PC-3 (cell line): ENCODE measurements at regions not wholly inside any gene's neighbourhood (a gene's known extent, or its start where the extent isn't known, plus 50 kb on each side); places are given as distances from the start of the nearest gene placed in this dataset.
A peak's percentile ranks its signal among the peaks of the same experiment; 100 is the strongest.

Source experiments
- ATAC-seq: fragments of 200-7000 bp; cut with Tn5 transposase; 2 replicates; pipeline ENCODE4 v1.9.1; 2020; ENCODE audit warnings: mild to moderate bottlenecking, moderate library complexity
- BruUV-seq: library from RNA; stranded (reverse); fragments of 400-500 nt; replicated peaks from 2 replicates; lab custom pipeline; 2021; lab: Mats Ljungman, UMichigan
- CTCF ChIA-PET: fragments of 300-600 bp; sonication (Branson Sonifier 250); formaldehyde crosslinking; loops from one replicate; lab custom pipeline; 2022; ENCODE audit warnings: antibody characterized with exemption; lab: Charles Lee
- POLR2A ChIA-PET: fragments of 300-600 bp; sonication (Branson Sonifier 250); formaldehyde crosslinking; loops from one replicate; lab custom pipeline; 2022; ENCODE audit warnings: antibody characterized with exemption; ENCODE audit not compliant: unreplicated experiment; lab: Charles Lee
- DNase-seq: peaks from one replicate; pipeline ENCODE4 v3.0.0-alpha.2; 2015
- H2AFZ ChIP-seq: fragments of 300-600 bp; sonication (generic); 2 replicates; pipeline ENCODE4 v1.6.0; 2016; ENCODE audit warnings: antibody characterized with exemption, low read length
- H3F3A ChIP-seq: fragments of 300-600 bp; sonication (generic); one replicate; pipeline ENCODE4 v1.6.0; 2017; ENCODE audit warnings: antibody characterized with exemption, low read length, control low read depth, mild to moderate bottlenecking; ENCODE audit not compliant: unreplicated experiment
- H3K27ac ChIP-seq: fragments of 300-600 bp; sonication (generic); 2 replicates; pipeline ENCODE4 v1.5.1; 2016; ENCODE audit warnings: mild to moderate bottlenecking, low read length
- H3K27me3 ChIP-seq: fragments of 300-600 bp; sonication (generic); 2 replicates; pipeline ENCODE4 v1.6.1; 2016; ENCODE audit warnings: low read length, mixed read lengths
- H3K36me3 ChIP-seq: fragments of 300-600 bp; sonication (generic); 2 replicates; pipeline ENCODE4 v1.6.1; 2016; ENCODE audit warnings: low read depth, mixed run types, low read length, mixed read lengths
- H3K4me1 ChIP-seq: fragments of 300-600 bp; sonication (generic); 2 replicates; pipeline ENCODE4 v1.5.1; 2016; ENCODE audit warnings: low read length; ENCODE audit not compliant: insufficient read depth
- H3K4me2 ChIP-seq: fragments of 300-600 bp; sonication (generic); 2 replicates; pipeline ENCODE4 v1.6.0; 2016; ENCODE audit warnings: low read length
- H3K4me3 ChIP-seq: fragments of 300-600 bp; sonication (generic); 2 replicates; pipeline ENCODE4 v1.5.1; 2016; ENCODE audit warnings: mild to moderate bottlenecking, low read length, mixed read lengths
- H3K79me2 ChIP-seq: fragments of 300-600 bp; sonication (generic); 2 replicates; pipeline ENCODE4 v1.6.1; 2017; ENCODE audit warnings: low read length, mixed read lengths
- H3K9ac ChIP-seq: fragments of 300-600 bp; sonication (generic); 2 replicates; pipeline ENCODE4 v1.6.0; 2016; ENCODE audit warnings: mild to moderate bottlenecking, low read length
- H3K9me2 ChIP-seq: fragments of 300-600 bp; sonication (generic); replicated peaks from 2 replicates; pipeline ENCODE4 v1.6.1; 2016; ENCODE audit warnings: mixed run types, low read length, mixed read lengths
- H3K9me3 ChIP-seq: fragments of 300-600 bp; sonication (generic); 2 replicates; pipeline ENCODE4 v1.6.1; 2016; ENCODE audit warnings: low read length, mixed read lengths
- H4K20me1 ChIP-seq: fragments of 300-600 bp; sonication (generic); 2 replicates; pipeline ENCODE4 v1.6.1; 2016; ENCODE audit warnings: low read length, mixed read lengths
- CTCF ChIP-seq: fragments of 300-600 bp; sonication (generic); conservative IDR thresholded peaks from 2 replicates; pipeline ENCODE4 v1.5.1; 2017; ENCODE audit warnings: antibody characterized with exemption, low read depth, mild to moderate bottlenecking, low read length
- EZH2 ChIP-seq: fragments of 300-600 bp; sonication (generic); IDR thresholded peaks from one replicate; pipeline ENCODE4 v1.6.1; 2017; ENCODE audit warnings: antibody characterized with exemption, mild to moderate bottlenecking, low read length; ENCODE audit not compliant: unreplicated experiment
- EZH2phosphoT487 ChIP-seq: fragments of 300-600 bp; sonication (generic); IDR thresholded peaks from 2 replicates; pipeline ENCODE4 v1.6.1; 2018; ENCODE audit warnings: mild to moderate bottlenecking, antibody characterized with exemption, low read length, borderline replicate concordance
- intact Hi-C: fragments of 100-400 bp; cut with micrococcal nuclease; formaldehyde crosslinking; loops from 2 replicates; pipeline ENCODE4 v1.9.0; 2023

DNA sequence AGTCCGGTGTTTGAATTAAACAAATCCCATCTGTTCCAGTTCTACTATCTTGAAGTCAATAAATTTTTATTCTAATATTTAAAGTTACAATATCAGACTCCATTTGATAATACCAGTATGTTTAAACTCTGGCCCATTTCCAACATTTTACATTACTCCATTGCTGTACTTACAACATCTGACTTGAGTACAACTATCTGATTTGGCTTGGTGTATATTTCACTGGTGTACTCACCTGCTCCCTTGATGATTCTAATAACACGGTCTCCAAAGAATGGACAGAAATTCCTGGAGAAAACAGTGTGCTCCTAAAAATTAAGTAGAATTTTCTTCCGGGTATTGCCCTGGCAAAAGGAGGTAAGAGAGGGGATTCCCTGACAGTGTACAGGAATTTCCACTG, 680.5 kb upstream of the ADAMTS5 start:
- Histone ChIP-seq H3K9me2 (no peaks in the 10 kb centered on the region), H3K27ac (peak overlapping the region; percentile 48), H2AFZ (no peak overlapping the region), H3K79me2 (no peaks in the 10 kb centered on the region), H3K27me3 (no peaks in the 10 kb centered on the region), H3K4me2 (no peak overlapping the region), H3K9me3 (peaks cover 7% of the 10 kb centered on the region; the same call in 1 of the 2 replicates), H3K9ac (no peak overlapping the region), H3F3A (no peaks in the 10 kb centered on the region), H4K20me1 (no peaks in the 10 kb centered on the region), H3K36me3 (no peaks in the 10 kb centered on the region), H3K4me1 (peaks cover 23% of the 10 kb centered on the region), H3K4me3 (no peak overlapping the region)
- TF ChIP-seq EZH2phosphoT487 (no peak), CTCF (no peak), EZH2 (no peak)
- POLR2A ChIA-PET: no interaction called here
- CTCF ChIA-PET: no interaction called here
- no peak for ATAC-seq
- BruUV-seq: no TSS peak
- DNase-seq: no peak
- intact Hi-C loops: loop anchor here (5.0 kb wide), 2 partner anchors 35 to 890 kb away; no protein-coding TSS in a partner anchor

DNA sequence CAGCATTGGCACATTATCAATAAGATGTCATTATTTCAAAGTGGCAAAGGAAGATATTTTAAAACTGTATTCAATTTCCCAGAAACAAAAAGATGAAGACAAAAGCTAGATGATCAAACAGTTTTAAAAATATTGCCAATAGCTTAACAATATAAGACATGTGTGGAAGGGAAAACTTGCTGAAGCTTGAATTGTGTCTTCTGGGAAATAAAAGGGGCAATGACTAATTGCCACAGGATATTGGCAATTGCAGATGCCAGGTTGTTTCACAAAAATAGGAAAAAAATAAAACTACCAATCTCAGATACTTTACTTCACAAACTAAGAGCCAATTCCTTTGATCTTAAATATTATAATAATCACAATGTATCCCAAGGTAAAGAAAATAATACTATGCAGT, 679.8 kb upstream of the ADAMTS5 start:
- CTCF ChIA-PET: no interaction called here
- peaks cover 7% of the 10 kb centered on the region; the same call in 1 of the 2 replicates for H3K9me3 ChIP-seq
- DNase-seq (no peak), ATAC-seq (no peak)
- H2AFZ ChIP-seq: no peak overlapping the region
- BruUV-seq: no TSS peak
- no peak overlapping the region for H3K27ac ChIP-seq
- no peaks in the 10 kb centered on the region for H3K27me3 ChIP-seq
- H3K4me3 ChIP-seq: no peak overlapping the region
- peaks cover 23% of the 10 kb centered on the region for H3K4me1 ChIP-seq
- TF ChIP-seq CTCF: no peak
- TF ChIP-seq EZH2phosphoT487: no peak
- TF ChIP-seq EZH2: no peak
- intact Hi-C loops: loop anchor here (5.0 kb wide), 2 partner anchors 36 to 891 kb away; no protein-coding TSS in a partner anchor
- POLR2A ChIA-PET: no interaction called here
- H3K9ac ChIP-seq: no peak overlapping the region
- H3K9me2 ChIP-seq: no peaks in the 10 kb centered on the region
- no peaks in the 10 kb centered on the region for H3K36me3 ChIP-seq
- H3K79me2 ChIP-seq: no peaks in the 10 kb centered on the region
- H4K20me1 ChIP-seq: no peaks in the 10 kb centered on the region
- no peaks in the 10 kb centered on the region for H3F3A ChIP-seq
- no peak overlapping the region for H3K4me2 ChIP-seq

DNA sequence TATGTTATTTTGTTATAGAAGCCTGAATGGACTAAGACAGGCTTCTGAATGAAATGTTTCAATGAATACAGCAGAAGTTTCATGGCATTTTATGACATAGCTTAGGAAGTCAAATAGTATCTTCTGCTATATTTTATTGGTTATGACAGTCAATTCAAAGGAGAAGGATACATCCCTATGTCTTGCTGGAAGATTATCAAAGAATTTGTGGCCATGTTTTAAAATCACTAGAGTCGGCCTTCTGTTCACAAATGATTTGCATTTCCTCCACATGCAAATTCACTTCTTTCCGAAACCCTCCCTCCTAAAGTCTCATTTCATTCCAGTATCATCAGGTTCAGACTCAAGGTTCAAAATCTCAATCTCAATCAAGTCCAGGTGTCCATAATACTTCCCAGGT, 679.2 kb upstream of the ADAMTS5 start:
- no TSS peak for BruUV-seq
- peak overlapping the region; percentile 80 for H3K27ac ChIP-seq
- intact Hi-C loops: loop anchor here (5.0 kb wide), 2 partner anchors 36 to 891 kb away; no protein-coding TSS in a partner anchor
- peaks cover under 1% of the 10 kb centered on the region; the same call in 1 of the 2 replicates for H3K9me3 ChIP-seq
- no peaks in the 10 kb centered on the region for H3K36me3 ChIP-seq
- H3F3A ChIP-seq: no peaks in the 10 kb centered on the region
- no peaks in the 10 kb centered on the region for H3K79me2 ChIP-seq
- no peaks in the 10 kb centered on the region for H4K20me1 ChIP-seq
- H3K4me2 ChIP-seq: no peak overlapping the region
- no peak for DNase-seq
- no peaks in the 10 kb centered on the region for H3K9me2 ChIP-seq
- ChIA-PET CTCF (no interaction called here), POLR2A (no interaction called here)
- ATAC-seq: no peak
- peaks cover 23% of the 10 kb centered on the region for H3K4me1 ChIP-seq
- no peak overlapping the region for H2AFZ ChIP-seq
- TF ChIP-seq EZH2phosphoT487: no peak
- TF ChIP-seq CTCF: no peak
- no peak for TF ChIP-seq EZH2
- H3K27me3 ChIP-seq: no peaks in the 10 kb centered on the region
- 0 out of 2 replicates have a peak overlapping the region, but pooled peaks have one; percentile 23 for H3K9ac ChIP-seq
- no peak overlapping the region for H3K4me3 ChIP-seq
